GM19240 (cell line): ENCODE measurements at regions not wholly inside any gene's neighbourhood (a gene's known extent, or its start where the extent isn't known, plus 50 kb on each side); places are given as distances from the start of the nearest gene placed in this dataset.

Experiments
- DNase-seq: peaks from one replicate; pipeline ENCODE4 v3.0.0; 2011; ENCODE audit warnings: low spot score; ENCODE audit not compliant: insufficient read length

GRCh38 chr10:128981881-128982615 lies 485.0 kb upstream of the MGMT start:
- DNase-seq, result no peak

GRCh38 chr10:128982616-128982915 lies 484.5 kb upstream of the MGMT start:
- DNase-seq, result no peak

GRCh38 chr10:128985036-128985435 lies 482.0 kb upstream of the MGMT start:
- DNase-seq, result no peak

GRCh38 chr10:128990986-128991385 lies 476.1 kb upstream of the MGMT start:
- DNase-seq, result no peak

- DNase-seq, result no peak
Measured at GRCh38 chr10:128992770-128993169, 474.3 kb upstream of the MGMT start.

- no peak for DNase-seq
Measured at GRCh38 chr10:128993443-128993842, 473.6 kb upstream of the MGMT start.

- DNase-seq, result no peak
Measured at GRCh38 chr10:128993911-128994538, 473.0 kb upstream of the MGMT start.

GRCh38 chr10:128994598-128995143 lies 472.4 kb upstream of the MGMT start:
- no peak for DNase-seq

GRCh38 chr10:128995676-128996075 lies 471.4 kb upstream of the MGMT start:
- no peak for DNase-seq

- no peak for DNase-seq
Measured at GRCh38 chr10:128996092-128996491, 470.9 kb upstream of the MGMT start.

- DNase-seq, result no peak
Measured at GRCh38 chr10:128998101-128998805, 468.8 kb upstream of the MGMT start.

- no peak for DNase-seq
Measured at GRCh38 chr10:129004398-129004797, 462.6 kb upstream of the MGMT start.

- DNase-seq, result no peak
Measured at GRCh38 chr10:129005080-129005479, 462.0 kb upstream of the MGMT start.

GRCh38 chr10:129005804-129006203 lies 461.2 kb upstream of the MGMT start:
- DNase-seq, result no peak

GRCh38 chr10:129018511-129018910 lies 448.5 kb upstream of the MGMT start:
- DNase-seq, result no peak

GRCh38 chr10:129020651-129021330 lies 446.2 kb upstream of the MGMT start:
- no peak for DNase-seq

GRCh38 chr10:129021594-129022304 lies 445.3 kb upstream of the MGMT start:
- DNase-seq, result no peak

- DNase-seq, result no peak
Measured at GRCh38 chr10:129023082-129023481, 444.0 kb upstream of the MGMT start.

- DNase-seq, result no peak
Measured at GRCh38 chr10:129024046-129024445, 443.0 kb upstream of the MGMT start.

- DNase-seq, result no peak
Measured at GRCh38 chr10:129025787-129026186, 441.3 kb upstream of the MGMT start.

- DNase-seq, result no peak
Measured at GRCh38 chr10:129027906-129028305, 439.1 kb upstream of the MGMT start.
